ENCODE measurements at regions not wholly inside any gene's neighbourhood (a gene's known extent, or its start where the extent isn't known, plus 50 kb on each side); places are given as distances from the start of the nearest gene placed in this dataset.
"Not testable (repeated sequence)": the region's sequence is repeated elsewhere in the genome, so short reads cannot be mapped to it uniquely, and the experiment has no call there.

- no peak for DNase-seq
These were observed 147.5 kb upstream of the ERCC6L2 start for GRCh38 chr9:95727947-95728520.

GRCh38 chr9:95726756-95727155, 148.7 kb upstream of the ERCC6L2 start:
- DNase-seq: no peak

GRCh38 chr9:95725045-95725444, 150.4 kb upstream of the ERCC6L2 start:
- DNase-seq: no peak

GRCh38 chr9:95724253-95724991, 151.1 kb upstream of the ERCC6L2 start:
- peak; percentile 75 for DNase-seq

DNA sequence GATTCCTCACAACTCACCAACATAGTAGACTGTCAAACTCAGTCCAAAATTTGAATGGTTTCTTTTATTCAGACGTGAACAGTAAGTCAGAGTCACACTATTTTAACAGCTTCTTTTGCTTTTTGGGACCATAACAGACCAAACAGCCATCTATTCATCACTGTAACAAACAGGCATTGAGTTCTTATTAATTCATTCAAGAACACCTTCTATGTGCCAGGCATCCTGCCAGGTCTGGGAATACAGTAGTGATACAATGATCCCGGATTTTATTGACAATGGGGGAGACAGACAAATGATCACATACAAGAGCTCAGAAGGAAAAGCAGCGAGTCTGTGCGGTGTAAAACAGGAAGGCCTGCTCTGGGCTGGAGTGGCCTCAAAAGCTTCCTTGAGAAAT, 153.3 kb upstream of the ERCC6L2 start:
- no peak for DNase-seq

DNA sequence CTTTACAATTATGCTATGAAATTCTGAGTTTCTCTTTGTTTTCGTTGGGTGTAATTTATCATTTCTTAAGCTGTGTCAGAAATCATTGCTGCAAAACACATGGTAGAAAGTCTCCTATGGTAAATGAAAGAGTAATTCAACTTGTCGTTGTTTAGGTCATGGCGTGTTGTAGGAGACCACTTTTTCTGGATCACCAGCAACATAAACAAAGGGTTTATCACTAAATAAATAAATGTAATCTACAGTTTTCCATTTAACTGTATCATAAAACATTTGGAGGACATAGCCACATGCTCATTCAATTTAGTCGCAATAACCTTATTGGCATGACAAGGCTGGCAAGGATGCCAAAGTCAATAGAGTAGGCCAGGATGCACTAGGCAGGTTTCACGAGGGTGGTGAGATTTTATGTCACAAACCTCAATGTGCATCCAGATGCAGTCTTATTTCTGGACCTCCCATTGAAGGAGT, 154.4 kb upstream of the ERCC6L2 start:
- DNase-seq: no peak

- no peak for DNase-seq
These were observed 155.0 kb upstream of the ERCC6L2 start for GRCh38 chr9:95720496-95720895.

DNA sequence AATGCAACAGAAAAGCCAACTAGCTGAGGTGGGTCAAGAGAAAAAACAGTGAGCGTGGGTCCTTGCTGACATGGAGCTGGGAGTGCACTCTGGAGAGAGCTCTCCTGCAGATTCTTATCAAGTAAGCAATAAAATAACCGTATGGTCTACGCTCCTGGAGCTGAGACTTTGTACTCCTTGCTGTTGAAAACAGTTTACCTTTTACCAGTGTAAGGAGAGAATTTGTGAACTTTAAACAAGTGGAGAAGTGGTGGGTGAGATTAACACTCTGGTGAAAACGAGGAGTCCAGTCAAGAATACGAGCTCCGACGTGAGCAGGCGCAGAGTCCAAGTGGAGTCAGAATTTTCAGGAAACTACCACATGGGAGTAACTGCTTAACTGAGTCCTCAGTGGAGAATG, 156.1 kb upstream of the ERCC6L2 start:
- DNase-seq: no peak

- no peak for DNase-seq
These were observed 157.2 kb upstream of the ERCC6L2 start for GRCh38 chr9:95718263-95718662.

GRCh38 chr9:95715868-95716435, 159.5 kb upstream of the ERCC6L2 start:
- DNase-seq: no peak

GRCh38 chr9:95710446-95710845, 165.0 kb upstream of the ERCC6L2 start:
- no peak for DNase-seq

GRCh38 chr9:95696701-95697100, 178.8 kb upstream of the ERCC6L2 start:
- DNase-seq: no peak

DNA sequence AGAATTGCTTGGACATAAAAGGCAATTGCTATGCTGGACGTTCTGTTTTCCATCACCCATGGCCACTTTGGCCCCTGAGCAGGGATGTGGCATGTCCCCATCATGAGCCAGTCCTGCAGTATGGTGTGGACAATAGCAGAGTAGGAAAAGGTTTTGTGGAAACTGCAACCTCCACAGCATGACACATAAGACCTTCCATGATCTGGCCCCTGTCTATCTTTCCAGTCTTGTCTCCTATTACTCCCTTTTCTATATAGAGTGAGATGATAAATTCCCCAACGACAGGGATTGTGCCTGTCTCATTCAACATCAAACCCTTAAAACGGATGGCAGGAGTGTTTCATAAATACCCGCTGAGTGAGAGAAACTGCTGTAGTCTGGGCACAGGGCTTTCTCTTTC, 174.7 kb upstream of the PTCH1 start:
- no peak for DNase-seq

DNA sequence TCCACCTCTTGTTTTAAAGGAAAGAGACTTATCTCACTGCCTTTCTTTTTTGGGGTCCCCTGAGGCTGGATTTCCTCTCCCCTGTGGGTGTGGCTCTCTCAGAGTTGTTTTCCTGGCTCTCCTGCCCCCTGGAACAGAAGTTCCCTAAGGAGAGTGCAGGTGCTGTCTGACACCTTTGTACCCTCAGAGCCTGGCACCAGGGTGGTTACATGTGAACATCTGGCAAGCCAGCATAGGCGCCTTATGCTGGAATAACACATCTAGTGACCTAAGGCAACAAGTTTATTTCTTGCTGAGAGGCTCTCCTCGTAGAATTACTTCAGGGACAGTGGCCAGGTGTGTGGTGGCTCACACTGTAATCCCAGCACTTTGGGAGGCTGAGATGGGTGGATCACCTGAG, 172.9 kb upstream of the PTCH1 start:
- DNase-seq: no peak

GRCh38 chr9:95684516-95684915, 167.7 kb upstream of the PTCH1 start:
- DNase-seq: no peak

DNA sequence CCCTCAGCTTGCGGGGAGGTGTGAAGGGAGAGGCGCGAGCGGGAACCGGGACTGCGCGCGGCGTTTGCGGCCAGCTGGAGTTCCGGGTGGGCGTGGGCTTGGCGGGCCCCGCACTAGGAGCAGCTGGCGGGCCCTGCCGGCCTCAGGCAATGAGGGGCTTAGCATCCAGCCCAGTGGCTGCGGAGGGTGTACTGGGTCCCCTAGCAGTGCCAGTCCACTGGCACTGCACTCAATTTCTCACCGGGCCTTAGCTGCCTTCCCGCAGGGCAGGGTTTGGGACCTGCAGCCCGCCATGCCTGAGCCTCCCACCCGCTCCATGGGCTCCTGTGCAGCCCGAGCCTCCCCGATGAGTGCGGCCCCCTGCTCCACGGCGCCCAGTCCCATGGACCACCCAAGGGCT, 163.5 kb upstream of the PTCH1 start:
- not testable (repeated sequence) for DNase-seq

DNA sequence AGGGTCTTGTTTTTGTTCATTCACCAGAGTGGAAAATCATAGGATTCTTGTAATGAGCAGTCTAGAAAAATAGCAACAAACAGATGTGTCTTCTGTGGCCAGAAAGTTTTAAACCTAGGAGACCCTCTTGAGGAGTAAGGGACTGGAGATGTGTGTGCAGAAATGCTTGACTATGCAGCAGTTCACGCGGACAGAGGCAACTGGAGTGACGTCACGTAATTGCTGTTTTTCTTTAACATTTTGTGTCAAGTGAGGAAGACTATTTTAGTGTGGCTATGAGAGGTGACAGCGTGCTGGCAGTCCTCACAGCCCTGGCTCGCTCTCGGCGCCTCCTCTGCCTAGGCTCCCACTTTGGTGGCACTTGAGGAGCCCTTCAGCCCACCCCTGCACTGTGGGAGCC, 163.1 kb upstream of the PTCH1 start:
- no peak for DNase-seq

GRCh38 chr9:95678759-95679158, 162.0 kb upstream of the PTCH1 start:
- no peak for DNase-seq

DNA sequence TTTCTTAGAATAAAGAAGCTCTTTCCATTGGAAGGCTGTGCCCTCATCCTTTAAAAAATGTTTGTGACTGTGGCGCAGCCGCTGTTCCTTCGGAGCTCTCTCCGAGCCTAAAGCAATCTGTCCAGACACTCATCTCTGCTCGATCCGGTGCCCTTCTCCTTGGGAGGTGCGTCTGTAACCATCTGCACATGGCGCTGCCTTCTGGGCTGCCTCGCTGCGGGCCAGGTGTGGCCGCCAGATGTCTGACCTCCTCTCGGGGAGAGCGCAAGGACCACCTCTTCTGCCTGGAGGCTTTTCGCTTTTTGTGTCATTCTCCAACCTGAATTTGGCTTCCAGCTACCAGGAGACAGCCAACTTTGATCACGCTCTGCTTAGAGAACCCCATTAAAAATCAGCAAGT, 153.4 kb upstream of the PTCH1 start:
- DNase-seq: no peak

- no peak for DNase-seq
These were observed 152.5 kb upstream of the PTCH1 start for GRCh38 chr9:95669253-95669652.

DNA sequence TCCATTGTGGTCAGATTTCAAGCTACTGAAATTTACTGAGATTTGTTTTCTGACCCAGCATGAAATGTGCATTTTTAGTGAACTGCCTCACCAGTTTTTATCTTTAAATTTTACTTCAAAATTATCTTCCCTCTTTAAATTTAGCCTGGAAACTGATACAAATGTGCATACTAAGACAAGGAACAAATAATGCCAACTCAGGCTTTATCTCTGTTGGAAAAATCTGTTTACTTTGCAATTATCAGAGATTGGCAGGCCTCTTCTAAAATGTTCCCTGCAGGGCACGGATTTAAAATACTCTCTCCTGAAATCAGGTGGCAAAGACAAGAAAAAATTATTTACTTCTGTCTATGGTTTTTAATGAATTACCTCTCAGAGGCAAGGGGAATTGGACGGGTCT, 151.0 kb upstream of the PTCH1 start:
- no peak for DNase-seq

DNA sequence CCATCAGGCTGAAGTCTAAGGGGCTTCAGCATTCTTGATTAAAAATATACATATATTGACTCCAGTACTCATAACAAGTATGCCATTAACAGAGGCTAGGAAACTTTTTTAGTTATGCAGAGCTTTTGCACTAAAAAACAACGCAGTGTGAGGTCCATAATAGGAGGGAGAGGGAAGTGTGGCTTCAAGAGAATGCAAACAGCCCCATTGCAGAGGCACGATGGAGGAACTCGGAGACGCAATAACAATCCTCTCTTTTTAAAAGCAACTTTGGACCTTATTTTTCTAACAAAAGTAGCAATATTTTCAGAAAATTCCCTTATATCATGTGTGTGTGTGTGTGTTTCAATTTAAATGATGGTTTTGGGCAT, 150.0 kb upstream of the PTCH1 start:
- DNase-seq: no peak

GRCh38 chr9:95666096-95666784, 149.5 kb upstream of the PTCH1 start:
- DNase-seq: no peak

- no peak for DNase-seq
These were observed 136.5 kb upstream of the PTCH1 start for GRCh38 chr9:95653246-95653645.
